Fibroblast of skin of scalp (primary cell): ENCODE measurements at regions not wholly inside any gene's neighbourhood (a gene's known extent, or its start where the extent isn't known, plus 50 kb on each side); places are given as distances from the start of the nearest gene placed in this dataset.
"Not testable (repeated sequence)": the region's sequence is repeated elsewhere in the genome, so short reads cannot be mapped to it uniquely, and the experiment has no call there.

Source experiments
- DNase-seq: peaks from one replicate; pipeline ENCODE4 v3.0.0-alpha.2; 2013

DNA sequence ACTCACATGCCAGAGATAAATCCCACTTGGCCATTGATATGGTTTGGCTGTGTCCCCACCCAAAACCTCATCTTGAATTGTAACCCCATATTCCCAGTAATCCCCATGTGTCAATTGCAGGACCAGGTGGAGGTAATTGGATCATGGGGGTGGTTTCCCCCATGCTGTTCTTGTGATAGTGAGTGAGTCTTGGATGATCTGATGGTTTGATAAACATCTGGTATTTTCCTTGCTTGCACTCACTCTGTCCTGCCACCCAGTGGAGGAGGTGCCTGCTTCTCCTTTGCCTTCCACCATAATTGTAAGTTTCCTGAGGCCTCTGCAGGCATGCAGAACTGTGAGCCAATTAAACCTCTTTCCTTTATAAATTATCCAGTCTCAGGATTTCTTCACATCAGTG is 50.4 kb upstream of the B3GAT2 start:
- DNase-seq, result not testable (repeated sequence)

DNA sequence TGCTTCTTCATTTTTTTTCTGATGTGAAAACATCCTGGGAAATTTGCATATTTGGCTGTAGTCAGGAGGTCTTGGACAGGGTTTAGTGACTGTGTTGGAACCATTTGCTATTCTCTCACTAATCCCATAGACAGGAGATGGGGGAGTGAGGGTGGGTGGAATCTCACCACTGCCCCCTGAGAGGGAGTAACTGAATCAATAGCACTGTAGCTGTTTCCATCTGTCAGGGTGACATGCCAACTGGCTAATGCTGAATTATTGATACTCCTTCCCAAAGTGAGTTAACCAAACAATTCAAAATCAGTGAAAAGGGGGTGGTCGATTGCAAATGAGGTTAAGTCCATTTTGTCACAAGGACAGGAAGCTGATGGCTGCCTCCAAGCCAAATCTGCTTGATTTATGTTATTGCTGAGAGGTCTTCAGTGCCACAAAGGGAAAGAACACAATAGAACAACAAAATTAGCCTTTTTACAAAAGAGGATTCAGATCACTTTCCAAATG is 55.1 kb upstream of the B3GAT2 start:
- no peak for DNase-seq

DNA sequence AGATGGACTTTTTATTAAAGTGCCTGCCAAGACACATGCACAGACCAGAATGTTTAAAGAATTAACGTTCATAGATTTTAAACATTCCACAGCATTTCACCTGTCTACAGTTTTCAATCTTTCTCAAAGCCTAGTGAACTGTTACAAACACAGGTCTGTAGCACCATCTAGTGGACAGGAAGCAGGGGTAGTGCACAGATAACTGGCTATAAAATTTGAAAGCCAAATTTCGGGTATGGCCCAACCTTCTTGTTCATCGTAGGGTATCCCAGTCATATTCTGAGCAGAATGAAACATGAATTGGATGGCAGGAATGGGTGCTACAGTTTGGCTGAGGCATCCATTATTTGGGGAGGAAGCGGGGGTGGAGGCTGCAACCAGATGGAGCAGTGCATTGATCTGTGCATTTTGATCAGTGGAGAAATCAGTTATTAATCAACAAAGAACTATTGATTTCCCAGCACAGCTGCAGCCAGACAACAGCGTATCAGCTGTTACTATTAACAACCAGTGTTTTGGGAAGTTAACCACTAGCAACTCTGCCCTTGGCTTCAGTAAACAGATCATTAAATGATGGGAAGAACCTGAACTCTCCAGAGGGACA is 56.1 kb upstream of the B3GAT2 start:
- peak; percentile 51 for DNase-seq

DNA sequence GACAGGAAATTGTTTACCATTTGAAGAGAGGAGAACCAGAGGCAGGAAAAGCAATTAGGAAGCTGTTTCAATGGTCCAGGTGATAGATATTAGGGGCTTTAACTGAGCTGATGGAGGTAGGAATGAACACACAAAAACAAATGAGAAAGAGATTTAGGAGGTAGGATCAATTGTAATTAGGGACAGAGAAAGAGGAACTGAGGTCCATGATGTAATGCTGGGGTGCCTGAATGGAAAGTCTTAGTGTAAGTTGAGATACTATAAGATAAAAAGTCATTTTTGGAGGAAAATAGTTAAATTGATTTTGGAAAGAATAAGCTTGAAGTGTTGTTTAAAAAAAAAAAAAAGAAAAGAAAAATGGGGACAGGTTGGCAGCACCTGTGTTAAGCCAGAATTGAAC is 58.5 kb upstream of the B3GAT2 start:
- no peak for DNase-seq

DNA sequence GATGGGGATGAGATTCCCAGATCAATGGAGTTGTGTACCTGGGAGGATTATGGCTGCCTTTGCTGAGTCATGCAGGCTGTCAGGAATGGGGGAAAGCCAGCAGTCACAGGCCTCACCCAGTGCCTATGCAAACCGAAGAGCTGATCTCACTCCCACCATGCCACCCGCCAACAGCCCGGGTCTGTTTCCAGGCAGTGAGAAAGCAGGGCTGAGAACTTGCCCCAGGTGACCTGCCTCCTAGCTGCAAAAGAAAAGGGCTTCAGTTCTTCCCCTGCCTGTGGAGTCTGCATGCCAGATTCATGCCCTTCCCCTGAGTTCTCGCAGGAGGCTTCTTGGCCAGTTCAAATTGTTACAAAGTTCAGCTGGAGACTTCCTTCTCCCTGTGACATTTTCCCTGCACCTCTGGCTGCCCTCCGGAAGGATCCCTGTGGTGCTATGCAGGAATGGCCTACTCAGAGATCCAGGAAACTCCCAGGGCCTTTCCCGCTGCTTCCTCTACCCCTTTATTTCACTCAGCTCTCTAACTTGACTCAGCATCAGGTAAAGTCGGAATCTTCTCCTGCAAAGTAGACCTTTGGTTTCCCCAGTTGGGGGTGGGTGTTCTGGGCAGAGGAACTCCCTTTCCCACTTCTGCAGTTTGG is 71.5 kb upstream of the B3GAT2 start:
- DNase-seq, result no peak

DNA sequence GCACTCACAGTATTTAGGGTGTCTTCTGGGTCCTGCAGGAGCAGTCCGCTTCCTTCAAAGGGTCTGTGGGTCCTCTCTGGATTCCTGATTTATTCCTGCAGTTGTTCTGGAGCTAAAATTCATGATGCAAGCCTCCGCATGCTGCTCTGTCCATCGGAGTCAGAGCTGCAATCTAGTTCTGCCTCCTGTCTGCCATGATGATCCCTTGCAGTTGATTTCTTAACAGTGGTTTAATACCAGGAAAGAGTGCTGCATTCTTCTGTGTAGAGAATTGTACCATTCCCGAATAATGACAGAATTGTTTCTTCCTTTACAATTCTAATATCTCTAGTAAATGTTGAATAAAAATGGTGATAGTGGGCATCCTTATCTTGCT is 72.0 kb upstream of the B3GAT2 start:
- no peak for DNase-seq

DNA sequence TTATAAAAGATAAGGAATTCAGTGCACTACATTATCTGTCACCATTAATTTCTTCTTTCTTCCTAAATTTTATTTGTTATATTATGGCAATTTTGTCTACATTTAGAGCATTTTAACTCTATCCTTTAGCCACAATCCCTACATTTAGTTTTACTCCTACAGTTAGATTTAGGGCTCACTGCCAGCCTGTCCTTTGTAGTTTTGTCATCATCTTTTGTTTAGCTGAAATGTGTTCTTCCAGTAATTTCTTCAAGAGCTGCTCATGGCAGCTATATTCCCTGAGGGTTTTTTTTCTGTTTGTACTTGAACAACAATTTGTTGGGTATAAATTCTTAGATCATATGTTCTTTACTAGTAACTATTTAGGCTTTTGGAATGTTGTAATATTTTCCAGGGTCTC is 72.7 kb upstream of the B3GAT2 start:
- no peak for DNase-seq

DNA sequence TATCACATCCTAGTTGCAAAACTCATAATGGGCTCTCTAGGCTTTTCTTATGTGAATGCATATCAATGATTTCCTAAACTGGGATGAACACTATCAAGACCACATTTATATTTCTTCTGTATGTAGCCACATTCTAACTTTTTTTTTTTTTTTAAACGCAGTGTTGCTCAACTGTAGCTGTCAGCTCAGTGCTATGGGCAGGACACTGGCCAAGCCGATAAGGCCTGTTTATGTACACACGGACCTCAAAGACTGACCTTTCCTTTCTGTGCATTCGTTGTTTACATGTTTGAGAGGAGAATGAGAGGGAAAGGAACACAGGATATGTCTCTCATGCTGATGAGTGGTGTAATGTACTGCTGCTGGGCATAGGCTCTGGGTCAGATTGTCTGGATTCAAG is 75.1 kb upstream of the B3GAT2 start:
- DNase-seq, result no peak

DNA sequence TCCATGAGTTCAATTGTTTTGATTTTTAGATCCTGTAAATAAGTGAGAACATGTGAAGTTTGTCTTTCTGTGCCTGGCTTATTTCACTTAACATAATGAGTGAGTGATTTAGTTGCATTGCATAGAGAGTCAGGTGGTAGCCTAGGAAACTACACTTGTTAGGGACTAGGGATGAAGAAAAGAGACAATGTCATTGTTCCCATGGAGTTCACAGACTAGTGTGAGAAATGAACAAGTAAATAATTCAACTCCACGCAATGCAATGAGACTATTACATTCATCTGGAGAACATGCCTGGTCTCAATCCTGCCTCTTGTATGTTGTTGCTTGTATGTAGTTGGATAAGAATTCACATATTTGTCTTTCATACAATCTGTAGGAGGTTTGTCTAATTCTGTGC is 76.3 kb upstream of the B3GAT2 start:
- DNase-seq, result no peak

DNA sequence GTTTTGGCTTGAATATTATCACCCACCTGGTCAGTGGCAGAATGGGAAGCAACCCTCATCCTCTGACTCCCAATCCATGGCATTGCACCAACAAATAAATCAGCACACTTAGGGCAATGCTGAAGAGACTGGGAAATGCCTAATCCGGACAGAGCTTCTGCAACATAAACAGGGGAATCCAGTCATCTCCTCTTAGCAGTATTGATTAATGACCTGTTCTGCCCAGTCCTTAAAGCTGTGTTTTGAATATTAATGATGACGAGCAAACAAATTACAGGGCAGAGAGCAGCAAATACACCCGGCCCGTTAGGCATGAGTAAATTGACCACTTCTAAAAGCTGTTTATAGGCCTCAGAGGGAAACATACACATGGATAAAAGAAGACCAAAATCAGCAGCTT is 77.0 kb upstream of the B3GAT2 start:
- DNase-seq, result no peak

DNA sequence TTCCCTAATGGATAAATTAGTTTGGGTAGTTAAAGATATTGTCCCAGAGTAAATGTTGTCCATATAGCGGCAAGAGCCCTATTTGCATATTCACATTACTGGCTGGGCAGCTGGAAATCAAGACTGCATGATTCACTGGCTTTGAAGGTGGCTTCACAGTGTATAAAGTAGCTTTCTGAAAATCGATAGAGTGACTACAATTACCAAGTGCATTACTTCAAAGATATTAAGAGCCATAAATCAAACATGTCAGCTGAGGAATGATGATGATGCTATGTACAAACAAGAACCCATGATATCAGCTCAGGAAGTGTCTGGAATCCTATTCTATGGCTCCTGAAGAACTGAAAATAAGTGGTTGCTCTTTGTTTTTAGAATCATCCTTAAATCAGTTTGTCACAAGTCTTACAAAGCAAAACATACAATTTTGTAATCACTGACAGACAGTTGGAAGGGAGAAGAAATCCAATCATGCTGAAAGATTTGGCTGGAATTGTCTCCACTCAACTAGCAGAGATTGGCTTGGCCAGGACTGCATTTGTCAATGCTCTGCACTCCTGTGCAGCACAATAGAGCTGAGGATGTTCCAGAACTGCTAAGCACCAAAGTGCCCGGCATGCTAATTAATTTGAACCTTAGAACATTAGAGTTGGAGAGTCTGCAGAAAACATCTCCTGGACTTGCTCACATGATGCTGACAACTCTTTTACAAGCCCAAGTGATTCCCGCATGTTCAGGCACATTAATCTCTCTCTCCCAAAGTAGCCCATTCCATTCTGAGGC is 77.9 kb upstream of the B3GAT2 start:
- DNase-seq, result no peak

DNA sequence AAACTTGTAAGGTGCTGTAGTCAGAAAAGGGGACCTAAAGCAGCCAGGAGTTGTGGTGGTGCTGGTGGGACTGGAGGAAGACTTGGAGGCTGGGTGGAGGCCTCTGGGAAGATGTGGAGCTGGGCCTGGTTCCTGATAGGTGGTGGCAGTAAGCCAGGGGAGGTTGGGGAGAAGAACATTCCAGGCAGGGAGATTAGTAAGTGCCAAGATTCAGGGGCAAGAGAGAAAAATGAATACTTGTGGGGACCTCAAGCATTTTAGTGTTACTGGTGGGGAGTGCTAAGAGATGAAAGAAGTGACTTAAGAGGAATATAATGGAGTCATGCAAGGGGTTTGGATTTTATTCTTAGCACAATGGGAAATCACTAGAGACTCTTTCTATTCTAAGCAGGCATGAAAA is 79.0 kb upstream of the B3GAT2 start:
- peak; percentile 4 for DNase-seq

DNA sequence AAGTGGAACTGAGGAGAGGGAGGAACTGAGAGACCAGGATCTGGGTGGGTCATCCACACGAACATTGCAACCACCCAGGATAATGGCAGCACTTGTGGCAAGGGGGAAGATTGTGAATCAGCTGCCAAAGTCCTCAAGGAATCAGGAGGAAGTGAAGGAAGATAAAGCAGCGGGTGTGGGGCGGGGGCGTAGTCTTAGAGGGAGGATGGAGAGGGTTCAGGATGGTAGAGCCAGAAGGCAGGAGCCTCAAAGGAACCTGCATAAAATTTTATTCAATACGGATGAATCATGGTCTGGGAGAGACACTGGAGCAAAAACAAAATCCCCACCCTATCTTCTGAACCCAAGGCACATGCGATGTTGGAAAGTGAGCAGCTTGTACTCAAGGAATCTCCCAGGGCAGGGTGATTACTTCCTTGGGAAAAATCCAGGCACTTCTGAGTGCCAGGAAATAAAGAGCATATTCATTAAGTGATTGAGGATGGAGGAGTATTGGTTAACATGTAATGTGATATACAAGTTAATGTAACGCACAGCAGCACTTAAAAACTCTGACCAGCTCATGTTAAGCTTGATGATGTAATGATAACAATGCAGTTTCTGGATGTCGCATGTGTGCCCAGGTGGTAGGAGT is 82.0 kb upstream of the B3GAT2 start:
- no peak for DNase-seq

DNA sequence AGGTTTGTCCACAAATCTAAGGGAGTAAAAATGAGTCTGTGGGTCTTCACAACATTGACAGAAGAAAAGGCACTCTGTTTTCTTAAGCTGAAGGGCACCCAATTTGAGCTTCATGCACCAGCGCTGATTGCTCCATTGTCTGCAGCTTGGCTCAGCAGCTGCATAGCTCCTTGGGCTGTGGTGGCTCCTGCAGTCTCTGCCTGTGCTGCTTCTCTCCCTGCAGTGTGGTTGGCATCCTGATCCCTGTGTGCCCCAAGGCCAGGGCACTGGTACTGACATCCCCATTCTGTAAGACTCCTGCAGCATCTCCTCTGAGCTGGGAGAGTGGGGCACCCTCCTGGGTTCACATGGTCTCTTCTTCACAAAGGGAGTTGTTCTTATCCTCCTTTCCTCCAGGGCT is 83.2 kb upstream of the B3GAT2 start:
- no peak for DNase-seq

DNA sequence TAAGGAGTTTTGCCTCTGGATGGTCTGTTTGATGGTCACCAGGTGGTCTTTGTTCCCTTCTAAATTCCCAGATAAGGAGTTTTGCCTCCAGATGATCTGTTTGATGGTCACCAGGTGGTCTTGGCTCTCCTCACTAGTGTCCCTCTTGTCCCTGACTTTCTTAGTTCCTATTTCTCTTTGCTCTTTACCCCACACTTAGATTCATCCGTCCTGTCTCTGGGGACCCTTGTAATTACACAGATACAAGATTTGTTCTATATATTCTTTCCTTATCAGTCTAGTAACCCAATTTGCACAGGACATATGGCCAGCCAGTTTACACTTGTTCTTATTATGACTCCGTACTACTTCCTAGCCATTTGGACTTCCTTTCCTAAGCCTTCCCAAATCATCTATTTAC is 84.0 kb upstream of the B3GAT2 start:
- DNase-seq, result no peak

DNA sequence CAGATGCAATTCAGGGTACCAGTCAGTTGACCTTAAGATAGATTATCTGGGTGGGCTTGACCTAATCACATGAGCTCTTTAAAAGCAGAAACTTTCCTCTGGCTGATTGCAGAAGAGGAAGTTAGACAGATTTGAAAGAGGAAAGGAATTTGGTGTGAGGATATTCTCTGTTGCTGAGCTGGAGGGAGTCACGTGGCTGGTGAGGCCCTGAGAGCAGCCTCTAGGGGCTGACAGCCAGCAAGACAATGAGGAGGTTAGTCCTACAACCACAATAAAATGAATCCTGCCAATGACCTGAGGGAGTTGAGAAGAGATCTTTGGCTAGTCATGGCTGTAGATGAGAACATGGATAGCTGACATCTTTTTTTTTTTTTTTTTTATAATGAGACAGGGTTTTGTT is 87.0 kb upstream of the B3GAT2 start:
- no peak for DNase-seq

DNA sequence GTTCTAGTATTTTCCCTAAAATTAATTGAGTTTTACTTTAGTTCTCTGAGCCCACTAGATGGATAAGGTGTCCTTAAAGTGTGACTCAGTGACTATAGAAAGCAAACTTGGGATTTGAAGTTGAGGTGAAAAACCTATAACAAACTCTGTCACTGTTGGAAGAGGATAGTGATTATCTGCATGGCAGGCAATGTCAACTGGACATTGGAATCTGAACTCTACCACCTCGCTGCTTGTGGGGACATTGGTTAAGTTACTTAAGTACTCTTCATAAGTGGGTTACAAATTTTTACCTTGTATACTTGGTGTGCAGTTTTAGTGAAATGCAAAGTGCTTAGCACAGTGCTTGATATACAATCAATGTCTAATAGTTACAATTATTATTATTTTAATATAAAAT is 87.9 kb upstream of the B3GAT2 start:
- no peak for DNase-seq

DNA sequence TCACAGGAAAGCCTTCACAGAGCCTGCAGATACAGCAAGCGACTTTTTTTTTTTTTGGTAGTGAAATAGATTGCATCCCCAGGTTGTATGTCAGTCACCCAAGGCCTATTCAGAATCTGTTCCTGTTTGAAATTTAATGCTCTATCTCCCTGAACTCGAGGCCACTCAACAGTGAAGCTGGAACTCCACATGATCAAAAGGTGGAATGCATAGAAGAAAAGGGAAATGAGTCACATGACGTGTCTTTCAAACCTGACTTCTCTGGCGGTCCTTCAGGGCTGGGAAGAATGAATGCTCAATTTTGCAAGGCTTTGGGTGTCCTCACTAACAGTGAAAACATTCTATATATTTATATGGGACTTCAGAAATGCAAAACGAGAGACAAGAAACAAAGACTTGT is 88.4 kb upstream of the B3GAT2 start:
- DNase-seq, result no peak

DNA sequence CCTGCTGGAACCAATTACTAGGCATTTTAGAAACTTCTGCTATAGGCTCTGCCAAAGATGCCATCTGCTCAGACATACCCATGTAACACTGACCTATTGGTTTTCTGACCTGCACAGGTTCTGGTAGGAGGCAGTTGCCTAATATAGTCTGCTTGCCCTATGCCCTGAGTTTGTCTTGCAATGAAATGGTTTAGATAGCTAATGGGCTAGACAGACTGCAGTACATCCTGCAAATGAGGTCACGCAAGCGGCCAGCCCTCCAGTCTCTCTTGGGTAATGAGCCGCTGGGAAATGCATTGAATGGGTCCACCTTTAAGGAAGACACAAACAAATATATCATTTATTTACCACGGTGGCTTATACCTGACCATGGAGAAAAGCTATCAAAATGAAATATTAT is 90.6 kb upstream of the B3GAT2 start:
- no peak for DNase-seq

DNA sequence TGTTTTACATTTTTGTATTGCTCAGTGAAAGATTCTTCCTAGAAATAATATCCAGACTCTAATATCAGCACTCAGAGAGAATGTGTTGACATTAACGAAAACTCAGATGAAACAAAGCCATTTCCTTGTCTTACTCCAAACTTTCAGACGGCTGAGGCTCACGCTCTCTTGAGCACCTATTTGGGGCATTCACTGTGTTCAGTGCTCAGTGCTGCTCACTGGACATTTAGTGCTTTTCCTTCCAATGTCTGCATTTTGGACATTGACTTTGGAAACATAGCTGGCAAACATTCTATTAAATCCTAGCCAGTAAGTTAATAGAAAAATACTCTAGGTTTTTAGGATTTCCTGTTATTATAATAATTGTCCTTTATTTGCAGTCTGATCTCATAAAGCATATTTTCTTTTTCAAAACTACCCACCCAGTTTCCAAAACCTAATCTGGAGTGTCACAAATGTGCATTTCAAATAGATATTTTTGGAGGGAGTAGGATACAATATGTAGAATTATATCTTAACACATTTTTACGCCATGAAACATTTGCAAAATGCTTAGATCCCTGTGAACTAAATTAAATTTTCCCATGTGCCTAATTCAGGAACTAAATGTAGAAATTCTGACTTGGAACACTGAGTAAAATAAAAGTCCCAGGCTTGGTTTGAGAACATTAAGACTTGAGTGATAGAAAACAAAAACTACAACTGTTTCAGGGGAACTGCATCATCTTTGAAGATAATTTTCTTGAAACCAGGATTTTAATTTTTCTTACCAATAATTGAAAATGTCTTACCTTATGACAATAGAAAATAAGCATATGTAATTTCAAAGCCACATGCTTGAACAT is 91.7 kb upstream of the B3GAT2 start:
- DNase-seq, result no peak

DNA sequence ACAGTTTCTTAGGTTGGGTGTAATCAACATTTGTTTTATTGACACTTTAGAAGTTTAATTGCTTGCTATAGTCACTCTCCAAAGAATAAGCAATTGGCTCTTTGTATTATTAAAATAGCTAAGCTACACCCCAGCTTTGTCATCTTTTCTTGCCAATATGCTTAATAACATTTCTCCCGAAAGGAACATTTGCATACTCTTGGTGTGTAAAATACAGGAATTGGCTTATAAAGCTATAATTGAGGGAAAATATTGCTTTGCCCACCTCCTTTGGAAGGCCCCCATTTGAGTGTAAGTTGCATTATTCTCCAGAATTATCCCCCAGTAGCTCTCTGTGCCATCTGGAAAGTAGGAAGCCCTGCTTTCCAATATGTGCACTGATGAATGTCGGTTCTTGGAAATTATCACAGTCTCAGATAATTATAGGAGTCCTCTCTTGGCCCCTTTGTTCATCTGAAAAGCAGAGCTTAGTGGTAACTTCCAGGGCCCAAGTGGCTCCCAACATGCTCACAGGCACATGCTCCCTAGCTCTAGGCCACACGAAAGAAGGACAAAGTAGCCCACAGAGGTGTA is 92.4 kb upstream of the B3GAT2 start:
- no peak for DNase-seq

DNA sequence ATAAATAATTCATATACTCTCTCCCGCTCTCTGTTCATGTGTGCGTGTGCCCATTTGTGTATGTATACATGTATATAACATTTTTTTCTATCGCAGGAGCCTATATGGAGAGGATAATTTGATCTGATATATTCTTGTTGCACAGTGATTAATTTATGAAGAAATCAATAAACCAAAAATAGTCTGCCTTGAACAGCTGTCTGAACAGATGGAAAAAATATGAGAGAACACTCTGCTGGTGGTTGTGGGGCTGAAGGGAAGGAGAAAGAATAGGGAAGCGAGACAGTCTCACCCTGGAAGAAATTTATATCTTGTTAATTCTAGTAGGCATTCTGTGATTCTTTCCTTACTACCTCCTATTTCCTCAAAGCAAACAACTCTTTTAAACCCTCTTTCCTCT is 96.6 kb upstream of the B3GAT2 start:
- no peak for DNase-seq
